HG03342 (cell line): ENCODE measurements at regions not wholly inside any gene's neighbourhood (a gene's known extent, or its start where the extent isn't known, plus 50 kb on each side); places are given as distances from the start of the nearest gene placed in this dataset.

Experiments
- ATAC-seq: cut with Tn5 transposase; IDR thresholded peaks from one replicate; pipeline ENCODE4 v1.9.1; 2021; ENCODE audit warnings: mild to moderate bottlenecking, moderate library complexity; ENCODE audit not compliant: unreplicated experiment

DNA sequence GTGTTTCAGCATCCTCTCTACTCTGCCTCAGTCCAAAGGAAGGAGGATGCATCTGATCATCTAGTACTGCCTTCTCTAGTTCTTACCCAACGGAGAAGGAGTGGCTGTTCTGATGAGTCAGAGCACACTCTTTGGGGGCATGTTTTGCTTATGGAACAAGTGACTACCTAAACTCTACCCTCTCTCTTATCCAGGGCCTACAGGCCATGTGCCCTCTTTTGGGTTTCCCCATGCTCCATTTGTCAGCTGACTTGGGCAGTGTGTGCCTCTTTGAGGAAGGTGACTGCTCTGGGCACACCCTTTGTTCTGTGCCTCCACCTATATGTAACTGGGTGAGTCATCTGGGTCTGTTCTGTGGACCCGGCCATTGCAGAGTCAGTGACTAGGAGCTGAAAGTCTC is 89.6 kb upstream of the BNC2 start:
- no peak for ATAC-seq

DNA sequence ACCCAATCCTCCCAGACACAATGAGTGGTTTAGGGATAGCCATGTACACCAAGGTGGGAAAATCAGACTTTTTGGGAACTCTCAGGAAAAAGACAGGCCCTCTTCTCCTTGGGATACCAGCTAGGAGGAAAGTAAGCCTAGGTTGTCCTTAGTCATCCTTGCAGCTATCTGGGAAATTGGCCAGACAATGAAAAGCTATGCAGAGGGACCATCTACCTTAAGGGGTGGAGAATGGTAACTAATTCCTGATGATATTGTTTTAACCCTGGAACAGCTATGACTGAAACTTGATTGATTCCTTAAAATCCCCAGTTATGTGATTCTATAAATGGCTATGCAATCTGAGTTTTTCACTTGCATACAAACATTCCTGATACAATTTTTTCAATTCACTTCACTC is 88.9 kb upstream of the BNC2 start:
- no peak for ATAC-seq

DNA sequence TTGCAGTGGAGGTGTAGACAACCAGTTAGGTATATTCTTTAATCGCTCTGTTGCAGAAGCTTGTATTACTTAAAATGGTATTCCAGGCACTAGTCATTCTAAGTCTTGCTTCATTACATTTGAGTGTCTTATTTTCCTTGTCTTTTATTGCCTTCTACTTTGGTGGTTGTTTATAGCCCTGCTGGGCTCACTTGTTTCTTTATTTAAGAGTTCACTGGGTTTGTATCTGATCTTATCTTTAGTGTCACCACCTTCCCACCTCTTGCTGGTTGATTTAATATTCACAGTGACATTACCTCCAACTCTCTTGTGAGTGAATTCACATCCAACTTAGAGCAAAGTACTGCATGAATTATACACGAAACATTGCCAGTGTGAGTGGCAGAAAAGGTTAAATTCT is 83.6 kb upstream of the BNC2 start:
- ATAC-seq = no peak

DNA sequence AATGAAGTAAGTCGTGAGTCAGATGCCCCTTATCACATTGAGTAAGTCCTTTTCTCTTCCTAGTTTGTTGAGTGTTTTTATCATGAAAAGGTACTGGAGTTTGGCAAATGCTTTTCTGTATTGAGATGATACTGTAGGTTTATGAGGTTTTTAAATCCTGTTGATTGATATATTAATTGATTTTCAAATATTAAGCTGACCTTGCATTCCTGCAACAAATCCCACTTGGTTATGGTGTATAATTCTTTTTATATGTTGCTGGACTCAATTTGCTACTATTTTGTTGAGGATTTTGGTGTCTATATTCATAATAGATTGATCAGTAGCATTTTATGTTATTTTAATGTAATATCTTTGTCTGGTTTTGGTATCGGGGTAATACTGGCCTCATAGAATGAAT is 81.0 kb upstream of the BNC2 start:
- ATAC-seq = no peak

DNA sequence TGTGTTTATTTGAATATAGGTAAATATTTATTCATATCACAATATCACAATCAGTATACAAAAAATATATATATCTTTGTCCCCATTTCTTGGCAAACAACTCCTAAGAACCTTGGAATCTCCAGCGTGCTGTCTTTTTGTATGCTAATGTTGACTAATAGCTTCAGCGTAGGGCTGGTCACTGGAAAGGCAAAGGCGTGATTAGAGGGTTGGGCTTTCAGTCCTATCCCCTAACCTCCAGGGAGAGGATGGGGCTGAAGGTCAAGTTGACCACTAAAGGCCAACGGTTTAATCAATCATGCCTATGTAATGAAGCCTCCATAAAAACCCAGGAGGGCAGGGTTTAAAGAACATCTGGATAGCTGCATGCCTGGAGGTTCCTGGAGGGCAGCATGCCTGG is 79.6 kb upstream of the BNC2 start:
- no peak for ATAC-seq

DNA sequence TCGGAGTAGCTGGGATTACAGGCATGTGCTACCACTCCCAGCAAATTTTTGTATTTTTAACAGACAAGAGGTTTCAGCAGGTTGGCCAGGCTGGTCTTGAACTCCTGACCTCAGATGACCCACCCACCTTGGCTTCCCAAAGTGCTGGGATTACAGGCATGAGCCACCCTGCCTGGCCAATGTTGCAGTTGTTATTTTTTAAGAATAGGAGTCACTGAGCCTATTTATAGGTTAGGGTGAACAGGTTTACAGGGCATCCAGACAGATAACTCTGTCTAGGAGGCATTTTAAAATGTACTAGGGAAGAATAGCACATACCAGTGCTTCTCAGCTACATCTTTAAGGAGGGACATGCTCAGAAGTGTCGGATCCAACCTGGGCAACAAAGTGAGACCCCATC is 60.1 kb upstream of the BNC2 start:
- no peak for ATAC-seq

DNA sequence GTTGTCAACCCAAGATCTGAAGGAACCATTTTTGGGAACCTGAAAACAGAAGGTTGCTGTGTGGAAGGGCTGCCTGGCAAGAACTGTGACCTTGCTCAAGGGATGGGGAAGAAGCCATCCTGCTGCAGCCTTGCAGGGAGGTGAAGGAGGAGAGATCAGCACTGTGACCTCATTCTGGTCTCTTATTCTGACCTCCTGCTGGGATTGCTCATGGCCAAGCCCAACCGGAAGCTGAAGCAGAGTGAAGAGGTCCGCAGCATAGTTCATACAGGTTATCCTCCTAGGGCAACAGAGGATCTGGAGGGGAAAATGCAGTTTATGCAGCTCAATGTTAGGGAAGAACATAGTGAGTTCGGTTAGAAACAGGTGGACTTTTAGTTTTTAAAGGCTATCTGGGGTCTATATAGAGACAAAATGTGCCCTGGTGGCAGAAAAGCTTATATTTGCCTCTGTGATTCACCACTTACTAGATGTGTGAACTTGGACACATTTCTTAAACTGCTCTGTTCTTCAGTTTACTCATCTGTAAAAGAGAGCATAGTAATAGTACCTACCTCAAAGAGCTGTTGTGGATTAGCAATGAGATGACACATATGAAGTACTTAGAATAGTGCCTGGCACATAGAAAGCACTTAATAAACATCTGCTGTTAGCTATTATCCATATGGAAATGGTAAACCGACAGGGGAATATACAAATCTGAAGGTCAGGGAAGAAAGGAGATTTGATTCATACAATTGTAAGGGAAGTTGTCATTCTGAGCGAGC is 57.9 kb upstream of the BNC2 start:
- no peak for ATAC-seq

DNA sequence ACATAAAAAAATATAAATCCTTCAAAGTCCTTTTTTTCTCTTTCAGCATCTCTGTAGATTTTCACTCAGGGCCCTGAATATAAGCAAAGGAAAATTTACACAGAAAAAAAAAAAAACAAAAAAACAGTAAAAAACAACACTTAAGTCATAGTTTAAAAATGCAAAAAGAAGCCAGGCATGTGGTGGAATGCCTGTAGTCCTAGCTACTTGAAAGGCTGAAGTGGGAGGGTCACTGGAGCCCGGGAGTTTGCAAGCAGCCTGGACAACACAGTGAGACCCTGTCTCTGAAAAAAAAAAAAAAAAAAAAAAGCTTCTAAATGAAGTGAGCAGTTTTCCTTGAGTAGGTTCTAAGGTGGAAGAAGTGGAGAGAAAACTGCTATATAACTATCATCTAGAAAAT is 55.0 kb upstream of the BNC2 start:
- no peak for ATAC-seq

DNA sequence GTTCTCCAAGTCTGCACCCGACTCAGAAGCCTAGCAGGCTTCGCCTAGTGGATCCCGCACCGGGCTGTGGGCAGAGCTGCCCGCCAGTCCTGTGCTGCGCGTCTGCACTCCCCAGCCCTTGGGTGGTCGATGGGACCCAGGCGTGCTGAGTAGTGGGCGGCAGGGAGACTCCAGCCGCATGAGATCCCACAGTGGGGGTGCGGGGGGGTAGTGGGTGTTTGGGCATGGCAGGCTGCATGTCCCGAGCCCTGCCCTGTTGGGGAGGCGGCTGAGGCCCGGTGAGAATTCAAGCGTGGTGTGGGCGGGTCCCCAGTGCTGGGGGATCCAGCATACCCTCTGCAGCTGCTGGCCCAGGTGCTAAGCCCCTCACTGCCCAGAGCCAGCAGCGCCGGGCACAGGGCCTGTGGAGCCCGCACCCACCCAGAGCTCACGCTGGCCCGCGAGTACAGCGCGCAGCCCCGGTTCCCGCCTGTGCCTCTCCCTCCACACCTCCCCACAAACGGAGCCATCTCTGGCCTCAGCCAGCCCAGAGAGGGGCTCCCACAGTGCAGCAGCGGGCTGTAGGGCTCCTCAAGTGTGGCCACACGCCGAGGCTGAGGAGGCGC is 53.9 kb upstream of the BNC2 start:
- no peak for ATAC-seq

DNA sequence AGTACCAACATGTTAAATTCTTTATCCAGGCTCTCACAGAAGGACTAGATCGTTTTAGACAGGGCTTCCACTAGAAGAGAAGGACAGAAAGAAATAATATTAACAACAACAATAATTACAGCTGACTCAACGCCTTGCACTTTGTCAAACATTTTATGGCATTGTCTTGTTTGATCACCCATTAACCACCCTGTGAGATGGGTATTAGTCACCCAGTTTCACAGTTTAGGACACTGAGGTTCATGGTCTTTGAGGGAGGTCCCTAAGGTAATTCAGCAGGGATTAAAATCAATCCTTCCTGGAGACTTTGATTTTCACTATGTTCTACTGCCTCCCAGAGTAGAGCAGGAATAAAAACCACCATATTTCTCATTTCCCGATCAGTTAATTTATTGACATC is 51.4 kb upstream of the BNC2 start:
- no peak for ATAC-seq
